ENCODE measurements at regions not wholly inside any gene's neighbourhood (a gene's known extent, or its start where the extent isn't known, plus 50 kb on each side); places are given as distances from the start of the nearest gene placed in this dataset.

DNA sequence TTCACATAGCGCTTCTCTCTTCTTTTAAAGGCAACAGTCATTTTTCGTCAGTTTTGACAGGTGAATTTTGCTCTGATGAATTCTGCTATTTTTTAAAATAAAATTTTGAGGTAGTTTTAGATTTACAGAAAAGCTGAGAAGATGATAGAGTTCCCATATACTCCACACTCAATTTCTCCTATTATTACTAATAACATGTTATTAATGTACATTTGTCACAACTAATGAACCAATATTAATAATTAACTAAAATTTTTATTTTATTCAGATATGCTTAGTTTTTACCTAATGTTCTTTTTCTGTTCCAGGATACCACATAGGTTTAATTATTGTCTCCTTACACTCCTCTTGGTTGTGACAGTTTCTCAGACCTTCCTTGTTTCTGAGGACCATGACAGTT, 197.0 kb downstream of the ZC3H11B start:
- TF ChIP-seq, protein P1, sequence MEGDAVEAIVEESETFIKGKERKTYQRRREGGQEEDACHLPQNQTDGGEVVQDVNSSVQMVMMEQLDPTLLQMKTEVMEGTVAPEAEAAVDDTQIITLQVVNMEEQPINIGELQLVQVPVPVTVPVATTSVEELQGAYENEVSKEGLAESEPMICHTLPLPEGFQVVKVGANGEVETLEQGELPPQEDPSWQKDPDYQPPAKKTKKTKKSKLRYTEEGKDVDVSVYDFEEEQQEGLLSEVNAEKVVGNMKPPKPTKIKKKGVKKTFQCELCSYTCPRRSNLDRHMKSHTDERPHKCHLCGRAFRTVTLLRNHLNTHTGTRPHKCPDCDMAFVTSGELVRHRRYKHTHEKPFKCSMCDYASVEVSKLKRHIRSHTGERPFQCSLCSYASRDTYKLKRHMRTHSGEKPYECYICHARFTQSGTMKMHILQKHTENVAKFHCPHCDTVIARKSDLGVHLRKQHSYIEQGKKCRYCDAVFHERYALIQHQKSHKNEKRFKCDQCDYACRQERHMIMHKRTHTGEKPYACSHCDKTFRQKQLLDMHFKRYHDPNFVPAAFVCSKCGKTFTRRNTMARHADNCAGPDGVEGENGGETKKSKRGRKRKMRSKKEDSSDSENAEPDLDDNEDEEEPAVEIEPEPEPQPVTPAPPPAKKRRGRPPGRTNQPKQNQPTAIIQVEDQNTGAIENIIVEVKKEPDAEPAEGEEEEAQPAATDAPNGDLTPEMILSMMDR (conservative IDR thresholded peaks at IDR 0.05; ENCODE audit: low read length): no peak
- TF ChIP-seq EZH2phosphoT487 (IDR thresholded peaks at IDR 0.05; ENCODE audit: borderline replicate concordance): no peak
